ENCODE measurements at regions not wholly inside any gene's neighbourhood (a gene's known extent, or its start where the extent isn't known, plus 50 kb on each side); places are given as distances from the start of the nearest gene placed in this dataset.

GRCh38 chr9:23215688-23216087 lies 610.4 kb downstream of the ELAVL2 start:
- H2AFZ ChIP-seq (ENCODE audit: control insufficient read depth, low read length): no peak overlapping the region

GRCh38 chr9:23219471-23219870 lies 606.6 kb downstream of the ELAVL2 start:
- no peaks in the 10 kb centered on the region for H3K79me2 ChIP-seq (ENCODE audit: control insufficient read depth, insufficient read depth, low read length)
- no peak overlapping the region for H3K4me2 ChIP-seq (ENCODE audit: control insufficient read depth, extremely low read depth, insufficient read depth, low read depth, low read length)
- no peak overlapping the region for H3K4me3 ChIP-seq (ENCODE audit: control insufficient read depth in 2 of 3, extremely low read depth in 1 of 3, insufficient read depth in 2 of 3, low read depth in 1 of 3, low read length in 3 of 3)
- H4K20me1 ChIP-seq (ENCODE audit: control insufficient read depth, extremely low read depth, insufficient read depth, low read length): no peaks in the 10 kb centered on the region
- no peak for TF ChIP-seq CTCF (optimal IDR thresholded peaks at IDR 0.05 in 1 of 3, IDR thresholded peaks at IDR 0.05 in 1 of 3, conservative IDR thresholded peaks at IDR 0.05 in 1 of 3; ENCODE audit: extremely low read depth in 1 of 3, insufficient read depth in 2 of 3, low read length in 3 of 3)
- TF ChIP-seq EZH2 (IDR thresholded peaks at IDR 0.05; ENCODE audit: low read length): no peak
- no peak overlapping the region for H3K9ac ChIP-seq (ENCODE audit: control insufficient read depth, extremely low read depth, insufficient read depth, low read length)
- no peaks in the 10 kb centered on the region for H3K36me3 ChIP-seq (ENCODE audit: control insufficient read depth in 2 of 2, extremely low read depth in 1 of 2, insufficient read depth in 2 of 2, low read length in 2 of 2)
- no peak overlapping the region for H2AFZ ChIP-seq (ENCODE audit: control insufficient read depth, low read length)
- no peak overlapping the region for H3K27ac ChIP-seq (ENCODE audit: control insufficient read depth, insufficient read depth, low read length)
- dilution Hi-C loops (cut with MboI; ENCODE audit: extremely low pct_ligation_motif_present, low sequenced_read_pairs): no loop called here
- H3K4me1 ChIP-seq (ENCODE audit: control insufficient read depth, extremely low read depth, insufficient read depth, low read length): no peaks in the 10 kb centered on the region
- DNase-seq (ENCODE audit: low read depth, low spot score): no peak
- H3K9me1 ChIP-seq (ENCODE audit: control insufficient read depth, extremely low read depth, insufficient read depth, low read length): no peaks in the 10 kb centered on the region
- H3K9me3 ChIP-seq (ENCODE audit: control insufficient read depth, low read depth, low read length): no peaks in the 10 kb centered on the region
- no peaks in the 10 kb centered on the region for H3K27me3 ChIP-seq (ENCODE audit: control insufficient read depth, extremely low read depth, insufficient read depth, low read length)
- FAIRE-seq: no peak

More at GRCh38 chr9:23215688-23216087, 610.4 kb downstream of the ELAVL2 start:
- FAIRE-seq (no peak), DNase-seq (ENCODE audit: low read depth, low spot score) (no peak)
- TF ChIP-seq EZH2 (IDR thresholded peaks at IDR 0.05; ENCODE audit: low read length) (no peak), CTCF (optimal IDR thresholded peaks at IDR 0.05 in 1 of 3, IDR thresholded peaks at IDR 0.05 in 1 of 3, conservative IDR thresholded peaks at IDR 0.05 in 1 of 3; ENCODE audit: extremely low read depth in 1 of 3, insufficient read depth in 2 of 3, low read length in 3 of 3) (no peak)
- dilution Hi-C loops (cut with MboI; ENCODE audit: extremely low pct_ligation_motif_present, low sequenced_read_pairs): no loop called here
- H3K4me1 ChIP-seq (ENCODE audit: control insufficient read depth, extremely low read depth, insufficient read depth, low read length): no peaks in the 10 kb centered on the region
- H4K20me1 ChIP-seq (ENCODE audit: control insufficient read depth, extremely low read depth, insufficient read depth, low read length): no peaks in the 10 kb centered on the region
- H3K9ac ChIP-seq (ENCODE audit: control insufficient read depth, extremely low read depth, insufficient read depth, low read length): no peak overlapping the region
- no peaks in the 10 kb centered on the region for H3K27me3 ChIP-seq (ENCODE audit: control insufficient read depth, extremely low read depth, insufficient read depth, low read length)
- no peak overlapping the region for H3K4me3 ChIP-seq (ENCODE audit: control insufficient read depth in 2 of 3, extremely low read depth in 1 of 3, insufficient read depth in 2 of 3, low read depth in 1 of 3, low read length in 3 of 3)
- H3K36me3 ChIP-seq (ENCODE audit: control insufficient read depth in 2 of 2, extremely low read depth in 1 of 2, insufficient read depth in 2 of 2, low read length in 2 of 2): no peaks in the 10 kb centered on the region
- H3K4me2 ChIP-seq (ENCODE audit: control insufficient read depth, extremely low read depth, insufficient read depth, low read depth, low read length): no peak overlapping the region
- H3K27ac ChIP-seq (ENCODE audit: control insufficient read depth, insufficient read depth, low read length): no peak overlapping the region
- H3K9me1 ChIP-seq (ENCODE audit: control insufficient read depth, extremely low read depth, insufficient read depth, low read length): no peaks in the 10 kb centered on the region
- no peaks in the 10 kb centered on the region for H3K9me3 ChIP-seq (ENCODE audit: control insufficient read depth, low read depth, low read length)
- no peaks in the 10 kb centered on the region for H3K79me2 ChIP-seq (ENCODE audit: control insufficient read depth, insufficient read depth, low read length)
